Glutamatergic neuron (in vitro differentiated cells): ENCODE measurements at regions not wholly inside any gene's neighbourhood (a gene's known extent, or its start where the extent isn't known, plus 50 kb on each side); places are given as distances from the start of the nearest gene placed in this dataset.
A peak's percentile ranks its signal among the peaks of the same experiment; 100 is the strongest.

Experiments
- DNase-seq: peaks from one replicate; pipeline ENCODE4 v3.0.0; 2022
- H3K27ac Mint-ChIP-seq: one replicate; pipeline ENCODE4 v1.8.0; 2020; ENCODE audit warnings: mild to moderate bottlenecking, mixed read lengths, inconsistent platforms; ENCODE audit not compliant: unreplicated experiment
- H3K27me3 Mint-ChIP-seq: one replicate; pipeline ENCODE4 v1.8.0; 2020; ENCODE audit warnings: mild to moderate bottlenecking, moderate library complexity, mixed read lengths, inconsistent platforms; ENCODE audit not compliant: unreplicated experiment
- H3K36me3 Mint-ChIP-seq: one replicate; pipeline ENCODE4 v1.8.0; 2020; ENCODE audit warnings: mild to moderate bottlenecking, mixed read lengths, inconsistent platforms; ENCODE audit not compliant: unreplicated experiment
- H3K4me1 Mint-ChIP-seq: one replicate; pipeline ENCODE4 v1.8.0; 2020; ENCODE audit warnings: mild to moderate bottlenecking, low read depth, mixed read lengths, inconsistent platforms; ENCODE audit not compliant: unreplicated experiment
- H3K4me3 Mint-ChIP-seq: one replicate; pipeline ENCODE4 v1.8.0; 2020; ENCODE audit warnings: mild to moderate bottlenecking, mixed read lengths, inconsistent platforms; ENCODE audit not compliant: unreplicated experiment
- H3K9me3 Mint-ChIP-seq: one replicate; pipeline ENCODE4 v1.8.0; 2020; ENCODE audit warnings: mild to moderate bottlenecking, moderate library complexity, mixed read lengths, inconsistent platforms; ENCODE audit not compliant: unreplicated experiment
- TF ChIP-seq, protein P1 (sequence below): fragments of 200-600 bp; sonication (generic); IDR thresholded peaks from one replicate; pipeline ENCODE4 v1.5.0; 2021; ENCODE audit not compliant: partially characterized antibody, unreplicated experiment

DNA sequence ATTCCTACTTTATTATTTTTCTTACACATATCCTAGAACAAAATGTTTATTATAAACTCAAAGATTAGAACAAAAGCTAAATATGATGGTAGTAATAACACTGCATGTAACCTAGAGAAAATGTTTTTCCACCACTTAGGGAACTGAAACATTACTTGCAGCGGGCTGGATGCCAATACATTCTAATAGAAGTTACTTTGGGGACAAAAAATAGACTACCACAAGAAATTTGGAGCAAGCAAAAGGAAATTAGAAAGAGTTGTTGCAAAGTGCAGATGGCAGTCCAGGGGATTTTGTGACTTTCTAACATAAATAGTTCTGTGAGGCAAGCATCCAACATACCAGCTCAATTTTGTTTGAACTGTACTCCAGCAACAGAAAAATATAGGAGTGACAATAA, 255.3 kb upstream of the GRIN3A start:
- H3K36me3 Mint-ChIP-seq = no peaks in the 10 kb centered on the region
- H3K4me1 Mint-ChIP-seq = no peaks in the 10 kb centered on the region
- H3K4me3 Mint-ChIP-seq = no peak overlapping the region
- no peak overlapping the region for H3K27ac Mint-ChIP-seq
- TF ChIP-seq, protein P1, sequence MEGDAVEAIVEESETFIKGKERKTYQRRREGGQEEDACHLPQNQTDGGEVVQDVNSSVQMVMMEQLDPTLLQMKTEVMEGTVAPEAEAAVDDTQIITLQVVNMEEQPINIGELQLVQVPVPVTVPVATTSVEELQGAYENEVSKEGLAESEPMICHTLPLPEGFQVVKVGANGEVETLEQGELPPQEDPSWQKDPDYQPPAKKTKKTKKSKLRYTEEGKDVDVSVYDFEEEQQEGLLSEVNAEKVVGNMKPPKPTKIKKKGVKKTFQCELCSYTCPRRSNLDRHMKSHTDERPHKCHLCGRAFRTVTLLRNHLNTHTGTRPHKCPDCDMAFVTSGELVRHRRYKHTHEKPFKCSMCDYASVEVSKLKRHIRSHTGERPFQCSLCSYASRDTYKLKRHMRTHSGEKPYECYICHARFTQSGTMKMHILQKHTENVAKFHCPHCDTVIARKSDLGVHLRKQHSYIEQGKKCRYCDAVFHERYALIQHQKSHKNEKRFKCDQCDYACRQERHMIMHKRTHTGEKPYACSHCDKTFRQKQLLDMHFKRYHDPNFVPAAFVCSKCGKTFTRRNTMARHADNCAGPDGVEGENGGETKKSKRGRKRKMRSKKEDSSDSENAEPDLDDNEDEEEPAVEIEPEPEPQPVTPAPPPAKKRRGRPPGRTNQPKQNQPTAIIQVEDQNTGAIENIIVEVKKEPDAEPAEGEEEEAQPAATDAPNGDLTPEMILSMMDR = no peak
- DNase-seq = no peak
- no peaks in the 10 kb centered on the region for H3K9me3 Mint-ChIP-seq
- H3K27me3 Mint-ChIP-seq = no peaks in the 10 kb centered on the region

DNA sequence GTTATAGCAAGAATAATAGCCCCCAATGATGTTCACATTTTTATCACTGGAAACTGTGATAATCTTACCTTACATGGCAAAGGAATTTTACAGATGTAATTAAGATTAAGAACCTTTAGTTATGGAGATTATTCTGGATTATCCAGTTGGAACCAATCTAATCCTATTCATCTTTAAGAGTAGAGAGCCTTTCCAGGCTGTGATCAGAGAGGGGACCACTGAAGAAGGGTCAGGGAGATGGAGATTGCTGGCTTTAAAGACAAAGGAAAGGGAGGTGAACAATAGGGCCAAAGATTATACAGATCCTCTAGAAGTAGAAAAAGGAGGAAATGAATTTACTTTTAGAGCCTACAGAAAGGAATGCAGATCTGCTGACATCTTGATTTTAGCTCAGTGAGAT, 253.5 kb upstream of the GRIN3A start:
- Mint-ChIP-seq H3K4me1 (no peaks in the 10 kb centered on the region), H3K9me3 (no peaks in the 10 kb centered on the region), H3K4me3 (no peak overlapping the region), H3K36me3 (no peaks in the 10 kb centered on the region), H3K27ac (no peak overlapping the region), H3K27me3 (peaks cover 3% of the 10 kb centered on the region)
- no peak for DNase-seq
- TF ChIP-seq, protein P1 = no peak

DNA sequence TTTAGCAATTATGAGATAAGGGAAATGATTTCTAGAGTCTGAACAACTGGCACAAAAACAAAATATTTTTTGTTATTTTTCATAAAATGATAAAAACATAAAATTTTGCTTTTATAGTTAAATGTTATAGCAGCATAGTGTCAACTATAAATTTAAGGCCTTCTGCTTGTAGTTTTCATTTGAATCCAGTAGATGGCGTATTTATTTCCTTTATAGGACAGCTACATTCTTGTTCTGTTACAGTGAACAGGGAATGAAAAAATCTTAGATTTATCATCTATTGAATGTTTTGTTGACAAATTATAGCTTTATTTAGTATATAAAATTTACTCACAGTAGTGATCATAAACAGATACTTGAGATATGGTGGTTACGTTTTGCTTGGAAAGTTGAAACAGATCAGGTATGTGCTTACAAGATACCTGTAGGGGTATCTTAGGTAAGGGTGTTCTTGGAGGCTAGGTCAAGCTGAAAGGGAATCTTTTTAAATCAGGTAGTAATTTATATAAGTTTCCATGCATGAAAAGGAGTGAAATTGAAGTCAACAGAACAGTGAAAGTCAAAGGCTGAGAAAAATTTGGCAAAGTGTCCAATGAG, 239.3 kb upstream of the GRIN3A start:
- TF ChIP-seq, protein P1 = peak; percentile 92
- Mint-ChIP-seq H3K27me3 (no peaks in the 10 kb centered on the region), H3K36me3 (no peaks in the 10 kb centered on the region), H3K4me3 (no peak overlapping the region), H3K4me1 (peaks cover 11% of the 10 kb centered on the region), H3K9me3 (no peaks in the 10 kb centered on the region), H3K27ac (no peak overlapping the region)
- no peak for DNase-seq

DNA sequence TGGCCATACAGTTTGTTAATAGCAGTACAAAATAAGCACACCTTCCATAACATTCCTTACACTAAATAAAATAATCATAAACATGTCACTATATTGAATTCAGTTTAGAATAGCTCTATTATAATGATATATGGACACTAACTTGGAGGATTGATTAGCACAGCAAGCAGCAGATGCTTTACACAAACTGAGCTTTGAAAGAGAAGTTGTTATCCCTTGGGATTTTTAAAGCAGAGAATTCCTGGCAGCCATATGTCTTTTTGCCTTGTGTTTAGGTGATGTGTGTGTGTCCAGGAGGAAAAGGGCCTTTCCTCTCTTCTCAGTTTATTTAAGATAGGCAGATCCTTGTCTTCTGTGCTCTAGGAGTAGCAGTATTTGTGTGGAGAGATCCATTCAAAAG, 232.2 kb upstream of the GRIN3A start:
- H3K4me3 Mint-ChIP-seq = peak overlapping the region; percentile 44
- DNase-seq = no peak
- peaks cover 5% of the 10 kb centered on the region for H3K27me3 Mint-ChIP-seq

DNA sequence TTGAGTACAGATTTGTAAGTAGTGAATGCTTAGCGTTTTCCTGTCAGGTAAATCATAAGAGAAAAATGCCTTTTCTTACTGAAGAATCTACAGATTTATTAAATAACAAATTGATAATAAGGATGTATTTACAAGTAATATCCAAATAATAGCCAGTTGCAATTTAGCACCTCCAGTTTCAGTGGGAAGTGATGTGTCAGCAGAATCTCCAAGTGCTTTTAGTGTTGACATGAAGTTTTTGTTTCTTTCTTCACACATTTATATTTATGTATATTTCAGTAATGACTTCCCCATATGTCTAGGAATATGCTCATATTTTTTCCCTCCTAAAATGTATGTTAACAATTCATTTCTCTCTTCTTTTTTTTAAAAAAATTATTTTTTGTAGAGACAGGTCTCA, 229.9 kb upstream of the GRIN3A start:
- no peak for DNase-seq
- Mint-ChIP-seq H3K4me1 (peaks cover 35% of the 10 kb centered on the region), H3K36me3 (no peaks in the 10 kb centered on the region), H3K9me3 (peaks cover 6% of the 10 kb centered on the region), H3K4me3 (no peak overlapping the region), H3K27me3 (peaks cover 5% of the 10 kb centered on the region), H3K27ac (no peak overlapping the region)
- TF ChIP-seq, protein P1 = no peak

More for the DNA sequence above, 232.2 kb upstream of the GRIN3A start:
- H3K4me1 Mint-ChIP-seq = peaks cover 33% of the 10 kb centered on the region
- H3K27ac Mint-ChIP-seq = peak overlapping the region; percentile 90
- TF ChIP-seq, protein P1 = no peak
- H3K36me3 Mint-ChIP-seq = no peaks in the 10 kb centered on the region
- peaks cover 6% of the 10 kb centered on the region for H3K9me3 Mint-ChIP-seq
